Bronchial epithelial cell (primary cell): ENCODE measurements at regions not wholly inside any gene's neighbourhood (a gene's known extent, or its start where the extent isn't known, plus 50 kb on each side); places are given as distances from the start of the nearest gene placed in this dataset.

Experiments used
- DNase-seq: peaks from one replicate; pipeline ENCODE4 v3.0.0-alpha.2; 2010; ENCODE audit warnings: low read depth
- FAIRE-seq: peaks from 2 replicates; lab custom pipeline; 2011; peaks lifted over from hg19 to GRCh38; lab: Jason Lieb, UNC
- H3K27me3 ChIP-seq: 2 replicates; pipeline ENCODE4 v1.5.1; 2011; ENCODE audit warnings: low read length; ENCODE audit not compliant: control insufficient read depth, insufficient read depth
- H3K36me3 ChIP-seq: 2 replicates; pipeline ENCODE4 v1.5.1; 2011; ENCODE audit warnings: low read length; ENCODE audit not compliant: control insufficient read depth, insufficient read depth
- H3K4me3 ChIP-seq: 2 replicates; pipeline ENCODE4 v1.5.1; 2011; ENCODE audit warnings: mild to moderate bottlenecking, low read depth, low read length, control low read depth
- TF ChIP-seq, protein P1 (sequence below): IDR thresholded peaks from 2 replicates; pipeline ENCODE4 v1.5.1; 2011; ENCODE audit warnings: mild to moderate bottlenecking, moderate library complexity, low read length, control low read depth, inconsistent platforms; ENCODE audit not compliant: insufficient read depth, severe bottlenecking

DNA sequence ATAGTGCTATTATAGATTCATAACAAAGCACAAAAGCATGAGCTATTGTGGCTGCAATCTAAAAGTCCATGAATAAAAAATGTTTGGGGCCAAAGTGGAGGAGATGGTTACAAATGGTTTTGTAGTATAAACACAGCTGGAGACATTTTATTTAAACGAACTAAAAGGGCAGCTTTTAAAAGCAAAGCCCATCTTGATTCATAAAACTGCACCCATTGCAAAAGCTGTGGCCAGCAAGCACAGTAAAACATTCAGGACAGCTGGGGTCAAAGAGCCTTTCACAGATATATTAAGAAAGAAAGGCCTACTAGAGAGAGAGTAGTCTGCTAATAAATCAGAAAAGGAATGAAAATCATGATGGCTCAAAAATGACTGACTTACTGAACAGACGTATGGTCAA, 520.8 kb downstream of the NUF2 start:
- Histone ChIP-seq H3K4me3 (no peak overlapping the region), H3K36me3 (no peaks in the 10 kb centered on the region), H3K27me3 (no peaks in the 10 kb centered on the region)
- TF ChIP-seq, protein P1, sequence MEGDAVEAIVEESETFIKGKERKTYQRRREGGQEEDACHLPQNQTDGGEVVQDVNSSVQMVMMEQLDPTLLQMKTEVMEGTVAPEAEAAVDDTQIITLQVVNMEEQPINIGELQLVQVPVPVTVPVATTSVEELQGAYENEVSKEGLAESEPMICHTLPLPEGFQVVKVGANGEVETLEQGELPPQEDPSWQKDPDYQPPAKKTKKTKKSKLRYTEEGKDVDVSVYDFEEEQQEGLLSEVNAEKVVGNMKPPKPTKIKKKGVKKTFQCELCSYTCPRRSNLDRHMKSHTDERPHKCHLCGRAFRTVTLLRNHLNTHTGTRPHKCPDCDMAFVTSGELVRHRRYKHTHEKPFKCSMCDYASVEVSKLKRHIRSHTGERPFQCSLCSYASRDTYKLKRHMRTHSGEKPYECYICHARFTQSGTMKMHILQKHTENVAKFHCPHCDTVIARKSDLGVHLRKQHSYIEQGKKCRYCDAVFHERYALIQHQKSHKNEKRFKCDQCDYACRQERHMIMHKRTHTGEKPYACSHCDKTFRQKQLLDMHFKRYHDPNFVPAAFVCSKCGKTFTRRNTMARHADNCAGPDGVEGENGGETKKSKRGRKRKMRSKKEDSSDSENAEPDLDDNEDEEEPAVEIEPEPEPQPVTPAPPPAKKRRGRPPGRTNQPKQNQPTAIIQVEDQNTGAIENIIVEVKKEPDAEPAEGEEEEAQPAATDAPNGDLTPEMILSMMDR, result no peak
- no peak for FAIRE-seq
- DNase-seq, result no peak

- no peaks in the 10 kb centered on the region for H3K27me3 ChIP-seq
- H3K36me3 ChIP-seq, result no peaks in the 10 kb centered on the region
- no peak overlapping the region for H3K4me3 ChIP-seq
- TF ChIP-seq, protein P1, result no peak
- no peak for FAIRE-seq
- no peak for DNase-seq
Observed at GRCh38 chr1:163844459-163844858, 522.7 kb downstream of the NUF2 start.

- no peak overlapping the region for H3K4me3 ChIP-seq
- no peaks in the 10 kb centered on the region for H3K27me3 ChIP-seq
- DNase-seq (no peak), FAIRE-seq (no peak)
- TF ChIP-seq, protein P1, result no peak
- H3K36me3 ChIP-seq, result no peaks in the 10 kb centered on the region
Observed at GRCh38 chr1:163845279-163845678, 523.5 kb downstream of the NUF2 start.

DNA sequence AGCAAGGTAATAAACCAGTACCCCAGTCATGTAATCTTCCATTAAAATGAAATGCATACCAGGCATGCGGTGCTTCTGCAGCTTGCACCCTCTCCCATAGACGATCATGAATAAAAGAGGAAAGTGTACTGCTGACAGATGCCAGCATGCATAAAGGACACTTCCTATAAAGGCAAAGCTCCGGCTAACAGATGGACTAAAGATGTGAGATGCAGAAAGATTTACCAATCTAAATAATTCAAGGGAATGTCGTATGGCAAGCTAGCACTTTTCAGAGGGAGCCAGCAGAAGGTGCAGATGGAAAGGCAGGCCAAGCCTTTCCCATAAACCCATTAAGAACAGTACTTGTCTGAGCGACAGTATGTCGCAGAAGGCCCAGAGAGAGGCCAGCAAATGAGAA, 542.0 kb downstream of the NUF2 start:
- DNase-seq (no peak), FAIRE-seq (no peak)
- Histone ChIP-seq H3K27me3 (no peaks in the 10 kb centered on the region), H3K36me3 (no peaks in the 10 kb centered on the region), H3K4me3 (no peak overlapping the region)
- TF ChIP-seq, protein P1, result no peak

DNA sequence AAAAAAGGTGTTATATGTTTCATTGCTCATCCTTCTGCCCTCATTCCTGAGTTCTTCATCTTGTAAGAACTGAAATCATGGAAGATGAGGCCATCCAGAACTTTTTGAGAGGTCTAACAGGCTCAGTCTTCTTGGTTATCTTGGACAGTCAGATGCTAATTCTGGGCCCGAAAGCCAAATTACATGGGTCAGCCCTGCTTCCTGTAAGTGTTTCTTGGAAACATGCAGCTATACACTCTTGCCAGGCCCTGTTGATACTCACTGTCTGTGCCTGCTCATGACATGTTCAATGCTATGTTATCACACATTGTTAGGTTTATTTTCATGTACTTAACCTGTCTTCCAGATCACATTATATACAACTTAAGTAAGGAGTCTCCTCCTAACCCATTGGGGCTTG, 542.5 kb downstream of the NUF2 start:
- Histone ChIP-seq H3K36me3 (no peaks in the 10 kb centered on the region), H3K27me3 (no peaks in the 10 kb centered on the region), H3K4me3 (no peak overlapping the region)
- DNase-seq (no peak), FAIRE-seq (no peak)
- TF ChIP-seq, protein P1, result no peak

DNA sequence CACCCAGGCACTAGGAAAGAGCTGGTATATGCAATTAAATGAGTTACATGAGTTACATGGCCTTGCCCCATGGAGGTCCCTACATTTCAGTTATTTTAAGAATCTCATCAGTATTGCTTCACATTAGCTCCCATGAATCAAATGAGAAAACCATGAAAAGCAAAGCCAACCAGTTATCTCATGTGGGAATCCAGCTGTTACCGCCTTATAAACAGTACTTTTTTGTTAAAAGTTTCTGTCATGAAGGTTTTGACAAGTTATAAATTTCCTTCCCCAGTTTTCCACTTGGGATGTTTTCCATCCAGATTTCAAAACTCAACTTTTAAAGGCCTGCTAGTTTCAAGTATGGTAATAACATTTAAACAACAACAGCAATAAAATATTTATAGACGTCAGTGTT, 544.8 kb downstream of the NUF2 start:
- H3K4me3 ChIP-seq, result no peak overlapping the region
- no peak for FAIRE-seq

More for the DNA sequence above, 544.8 kb downstream of the NUF2 start:
- no peaks in the 10 kb centered on the region for H3K36me3 ChIP-seq
- DNase-seq, result no peak
- no peaks in the 10 kb centered on the region for H3K27me3 ChIP-seq
- TF ChIP-seq, protein P1, result no peak
